Adrenal gland (tissue), 9 donors: ENCODE measurements at regions not wholly inside any gene's neighbourhood (a gene's known extent, or its start where the extent isn't known, plus 50 kb on each side); places are given as distances from the start of the nearest gene placed in this dataset.

ENCODE experiments used
- DNase-seq, 7 donors: peaks; one replicate each; pipeline ENCODE4 v3.0.0-alpha.2; 2019 to 2020
- H3K27ac ChIP-seq, 5 donors: fragments of 200-600 bp; sonication (generic) in 4 of 5; 1 replicate in 3 of 5; 2 replicates in 2 of 5; pipeline versions ENCODE4 v1.5.1 to v1.8.0; 2016 to 2020; ENCODE audit warnings: mild to moderate bottlenecking in 1 of 5
- H3K27me3 ChIP-seq: fragments of 200-600 bp; 2 replicates; pipeline ENCODE4 v1.8.0; 2021
- H3K36me3 ChIP-seq, 2 donors: fragments of 200-600 bp; replicated peaks in 1 of 2; 1 replicate in 1 of 2; 2 replicates in 1 of 2; pipeline versions ENCODE4 v1.5.1 to v1.8.0; 2018 to 2022
- H3K4me1 ChIP-seq, 2 donors: fragments of 200-600 bp; replicated peaks in 1 of 2; 1 replicate in 1 of 2; 2 replicates in 1 of 2; pipeline versions ENCODE4 v1.5.1 to v1.8.0; 2018 to 2021
- H3K4me3 ChIP-seq, 4 donors: fragments of 200-600 bp; sonication (generic) in 3 of 4; one replicate each; pipeline ENCODE4 v1.5.1; 2016 to 2018
- H3K9me3 ChIP-seq, 3 donors: fragments of 200-600 bp; sonication (generic) in 1 of 3; replicated peaks in 1 of 3; 1 replicate in 2 of 3; 2 replicates in 1 of 3; pipeline versions ENCODE4 v1.5.1 to v1.8.0; 2016 to 2021
- POLR2A ChIP-seq, 2 donors: fragments of 450-650 bp; IDR thresholded peaks; one replicate each; pipeline ENCODE4 v1.6.1; 2017; ENCODE audit warnings: antibody characterized with exemption in 2 of 2, mild to moderate bottlenecking in 2 of 2, moderate library complexity in 1 of 2
- WGBS, 4 donors: extraction: QIAGEN DNeasy Blood & Tissue Kit in 2 of 4; methylation state at CpG; one replicate each; pipeline versions ENCODE4 v1.1.5 to v1.1.7; 2013 to 2017; 5-methylcytosine and 5-hydroxymethylcytosine counted together
- intact Hi-C, 2 donors: fragments of 100-400 bp; cut with DNase I; formaldehyde crosslinking; loops; one replicate each; pipeline versions ENCODE4 v1.14.1 to v1.15.0; 2022 to 2023
- TF ChIP-seq, protein P1 (sequence below), 6 experiments: fragments of 450-650 bp in 4 of 6; fragments of 200-600 bp in 2 of 6; sonication (generic) in 1 of 6; IDR thresholded peaks; 1 replicate in 5 of 6; 2 replicates in 1 of 6; pipeline versions ENCODE4 v1.5.1 to v1.8.0; 2016 to 2021; ENCODE audit warnings: antibody characterized with exemption in 6 of 6, mild to moderate bottlenecking in 2 of 6, moderate library complexity in 1 of 6
- donor health status: healthy with polysubstance abuse.
- donor health status: Bipolar disorder and iron deficiency.
- donor health status: DM: yes; HTN: yes; CAD: no.
- donor health status: DM: no; HTN: no; CAD: no.
- donor health status: DM: no; HTN: no; CAD: no.

DNA sequence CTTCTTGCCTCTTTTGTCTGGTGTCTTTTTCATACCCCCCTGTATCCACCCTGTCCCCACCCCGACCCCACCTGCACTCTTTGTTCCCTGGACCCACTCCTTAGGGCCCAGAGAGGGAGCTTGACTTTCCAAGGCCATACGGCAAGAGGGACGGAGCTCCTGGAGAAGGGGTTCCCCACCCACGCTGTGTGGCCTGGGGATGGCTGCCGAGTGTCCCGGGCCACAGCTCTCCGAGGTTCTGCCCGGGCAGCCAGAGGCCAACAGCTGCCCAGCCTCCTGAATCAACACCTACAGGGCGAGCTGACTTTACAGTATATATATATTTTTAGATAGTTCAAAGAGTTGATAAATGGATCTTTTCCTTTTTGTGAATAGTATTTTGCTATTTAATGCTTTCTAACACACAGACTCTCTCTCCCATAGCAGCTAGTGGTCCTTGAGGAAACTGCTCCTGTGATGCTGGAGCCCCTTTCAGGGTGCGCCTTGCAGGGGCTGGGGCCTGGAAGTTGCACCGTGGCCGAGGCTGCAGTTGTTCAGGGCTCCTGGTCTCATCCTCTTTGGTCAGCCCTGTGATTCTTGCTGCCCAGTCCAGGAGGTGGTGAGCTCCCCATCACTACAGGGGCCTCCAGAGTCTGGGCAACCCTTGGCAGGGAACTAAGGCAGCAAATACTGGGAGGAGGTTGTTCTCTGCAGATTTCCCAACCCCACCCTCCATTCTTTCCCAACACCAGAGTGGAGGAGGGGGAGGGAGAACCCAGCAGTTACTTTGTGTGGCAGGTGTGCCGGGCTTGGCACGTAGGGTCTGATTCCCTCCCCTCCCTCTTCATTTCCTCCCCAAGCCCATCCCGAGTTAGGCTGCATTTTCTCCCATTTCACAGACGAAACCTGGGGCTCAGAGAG is 321.6 kb downstream of the PTPRU start:
- no peaks in the 10 kb centered on the region for H3K27me3 ChIP-seq
- H3K36me3 ChIP-seq, result no peaks in the 10 kb centered on the region
- no peak overlapping the region for H3K27ac ChIP-seq
- no peaks in the 10 kb centered on the region for H3K4me1 ChIP-seq
- no peak overlapping the region for H3K4me3 ChIP-seq
- no peak for TF ChIP-seq POLR2A (IDR thresholded peaks at IDR 0.05)
- TF ChIP-seq, protein P1, sequence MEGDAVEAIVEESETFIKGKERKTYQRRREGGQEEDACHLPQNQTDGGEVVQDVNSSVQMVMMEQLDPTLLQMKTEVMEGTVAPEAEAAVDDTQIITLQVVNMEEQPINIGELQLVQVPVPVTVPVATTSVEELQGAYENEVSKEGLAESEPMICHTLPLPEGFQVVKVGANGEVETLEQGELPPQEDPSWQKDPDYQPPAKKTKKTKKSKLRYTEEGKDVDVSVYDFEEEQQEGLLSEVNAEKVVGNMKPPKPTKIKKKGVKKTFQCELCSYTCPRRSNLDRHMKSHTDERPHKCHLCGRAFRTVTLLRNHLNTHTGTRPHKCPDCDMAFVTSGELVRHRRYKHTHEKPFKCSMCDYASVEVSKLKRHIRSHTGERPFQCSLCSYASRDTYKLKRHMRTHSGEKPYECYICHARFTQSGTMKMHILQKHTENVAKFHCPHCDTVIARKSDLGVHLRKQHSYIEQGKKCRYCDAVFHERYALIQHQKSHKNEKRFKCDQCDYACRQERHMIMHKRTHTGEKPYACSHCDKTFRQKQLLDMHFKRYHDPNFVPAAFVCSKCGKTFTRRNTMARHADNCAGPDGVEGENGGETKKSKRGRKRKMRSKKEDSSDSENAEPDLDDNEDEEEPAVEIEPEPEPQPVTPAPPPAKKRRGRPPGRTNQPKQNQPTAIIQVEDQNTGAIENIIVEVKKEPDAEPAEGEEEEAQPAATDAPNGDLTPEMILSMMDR (IDR thresholded peaks at IDR 0.05), result no peak
- no peak for DNase-seq
- 72 to 78% (median 74%) methylated on average over 15 to 16 of the region's 16 CpGs for WGBS, 4 donors
- intact Hi-C loops, result no loop called here
- no peaks in the 10 kb centered on the region for H3K9me3 ChIP-seq

DNA sequence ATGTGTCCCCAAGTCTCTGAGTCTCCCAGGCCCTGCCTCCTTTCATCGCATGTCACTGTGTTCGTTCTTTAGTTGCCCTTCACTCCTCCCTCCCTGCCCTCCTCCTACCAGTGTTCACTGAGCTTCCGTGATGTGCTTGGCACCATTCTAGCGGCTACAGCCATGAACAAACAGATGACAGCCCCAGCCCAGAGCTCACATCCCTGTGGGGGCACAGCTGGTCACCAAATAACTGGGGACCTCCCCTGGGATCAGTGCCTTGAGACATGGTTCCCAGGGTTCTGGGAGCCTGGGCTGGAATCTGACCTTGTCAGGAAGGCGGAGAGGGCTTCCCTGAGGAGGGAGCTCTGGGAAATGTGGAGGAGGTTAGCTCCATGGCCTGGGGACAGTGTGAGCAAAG is 320.7 kb downstream of the PTPRU start:
- WGBS, 4 donors, result 64 to 77% (median 77%) methylated on average over 5 of the region's 5 CpGs
- Histone ChIP-seq H3K27me3 (no peaks in the 10 kb centered on the region), H3K27ac (no peak overlapping the region), H3K9me3 (no peaks in the 10 kb centered on the region), H3K4me3 (no peak overlapping the region), H3K4me1 (no peaks in the 10 kb centered on the region), H3K36me3 (no peaks in the 10 kb centered on the region)
- TF ChIP-seq POLR2A (IDR thresholded peaks at IDR 0.05), result no peak
- TF ChIP-seq, protein P1 (IDR thresholded peaks at IDR 0.05), result no peak
- intact Hi-C loops, result no loop called here
- DNase-seq, result no peak

DNA sequence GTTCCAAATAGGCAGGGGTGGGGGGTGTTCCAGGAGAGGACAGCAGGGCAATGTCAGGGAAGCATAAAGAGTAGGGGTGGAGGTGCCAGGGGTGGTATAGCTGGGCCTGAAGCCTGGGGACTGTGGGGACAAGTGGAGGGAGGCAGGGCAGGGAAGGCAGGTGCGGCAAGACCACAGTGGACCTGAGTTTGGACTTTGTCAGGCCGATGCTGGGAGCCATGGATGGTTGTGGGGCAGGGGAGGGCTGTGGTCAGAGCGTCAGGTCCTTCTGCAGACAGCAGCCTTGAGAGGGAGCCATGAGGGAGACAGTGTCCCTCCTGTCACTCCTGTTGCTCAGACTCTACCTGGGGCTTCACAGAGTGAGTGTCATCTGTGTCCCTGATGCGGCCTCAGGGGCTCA is 320.3 kb downstream of the PTPRU start:
- H3K9me3 ChIP-seq, result no peaks in the 10 kb centered on the region
- H3K4me1 ChIP-seq, result no peaks in the 10 kb centered on the region
- H3K27ac ChIP-seq, result no peak overlapping the region
- TF ChIP-seq, protein P1 (IDR thresholded peaks at IDR 0.05), result no peak
- TF ChIP-seq POLR2A (IDR thresholded peaks at IDR 0.05), result no peak
- 67 to 84% (median 73%) methylated on average over 4 of the region's 4 CpGs for WGBS, 4 donors
- intact Hi-C loops, result no loop called here
- H3K36me3 ChIP-seq, result no peaks in the 10 kb centered on the region
- no peaks in the 10 kb centered on the region for H3K27me3 ChIP-seq
- no peak overlapping the region for H3K4me3 ChIP-seq
- no peak for DNase-seq

DNA sequence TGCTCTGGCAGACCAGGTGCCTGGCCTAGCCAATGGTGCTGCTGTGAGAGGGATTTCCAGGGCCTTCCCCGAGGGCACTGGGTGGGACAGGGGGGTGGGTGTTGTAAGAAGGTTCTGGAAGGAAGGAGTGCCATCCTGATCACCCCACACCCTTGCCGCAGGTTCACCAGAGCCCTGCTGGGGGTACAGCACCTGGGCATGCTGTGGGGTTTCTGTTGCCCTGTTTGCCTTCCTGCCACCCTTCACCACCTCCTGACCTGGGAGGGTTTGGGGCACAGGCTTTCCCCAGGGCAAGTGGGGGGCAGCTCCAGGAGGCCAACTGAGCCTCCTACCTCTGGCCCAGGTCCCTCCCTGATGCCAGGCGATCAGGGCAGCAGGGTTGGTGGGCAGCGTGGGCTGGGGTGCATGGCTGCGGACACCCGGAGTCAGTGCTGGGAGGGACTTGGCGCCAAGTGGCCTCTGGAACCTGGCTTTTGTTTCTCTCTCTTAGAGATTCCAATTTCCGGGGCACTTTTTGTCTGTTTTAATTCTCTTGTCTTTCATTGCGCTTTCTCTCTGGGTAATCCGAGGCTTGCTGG is 318.8 kb downstream of the PTPRU start:
- Histone ChIP-seq H3K4me1 (no peaks in the 10 kb centered on the region), H3K27me3 (no peaks in the 10 kb centered on the region), H3K4me3 (no peak overlapping the region), H3K9me3 (no peaks in the 10 kb centered on the region), H3K27ac (no peak overlapping the region), H3K36me3 (no peaks in the 10 kb centered on the region)
- no peak for DNase-seq
- intact Hi-C loops, result no loop called here
- TF ChIP-seq POLR2A (IDR thresholded peaks at IDR 0.05), result no peak
- TF ChIP-seq, protein P1 (IDR thresholded peaks at IDR 0.05), result no peak
- WGBS, 4 donors, result 81 to 89% (median 84%) methylated on average over 8 to 10 of the region's 10 CpGs
